Muscle of back (tissue), 3 donors: ENCODE measurements at regions not wholly inside any gene's neighbourhood (a gene's known extent, or its start where the extent isn't known, plus 50 kb on each side); places are given as distances from the start of the nearest gene placed in this dataset.
"Not testable (repeated sequence)": the region's sequence is repeated elsewhere in the genome, so short reads cannot be mapped to it uniquely, and the experiment has no call there.

Source experiments
- DNase-seq, 3 donors: peaks; one replicate each; pipeline versions ENCODE4 v3.0.0 to v3.0.0-alpha.2; 2013

- no peak for DNase-seq
These were observed 51.2 kb downstream of the OR13H1 start for GRCh38 chrX:131595120-131595519.

- DNase-seq, result no peak
These were observed 64.0 kb downstream of the OR13H1 start for GRCh38 chrX:131607792-131608369.

- no peak for DNase-seq
These were observed 65.6 kb downstream of the OR13H1 start for GRCh38 chrX:131609480-131609879.

GRCh38 chrX:131613260-131613659 is 69.4 kb downstream of the OR13H1 start:
- DNase-seq, result no peak

- no peak for DNase-seq
These were observed 70.4 kb downstream of the OR13H1 start for GRCh38 chrX:131614241-131614640.

- DNase-seq, result peak; percentile 21 to 59 (median 54)
These were observed 73.3 kb downstream of the OR13H1 start for GRCh38 chrX:131617182-131617581.

GRCh38 chrX:131621650-131622049 is 77.8 kb downstream of the OR13H1 start:
- peak in 1 of 3 donors; percentile 8 for DNase-seq

GRCh38 chrX:131626681-131627296 is 82.9 kb downstream of the OR13H1 start:
- no peak for DNase-seq

GRCh38 chrX:131630534-131630933 is 86.7 kb downstream of the OR13H1 start:
- no peak for DNase-seq

- peak; percentile 37 to 65 (median 53) for DNase-seq
These were observed 89.5 kb downstream of the OR13H1 start for GRCh38 chrX:131633285-131633917.

- DNase-seq, result no peak
These were observed 91.0 kb downstream of the OR13H1 start for GRCh38 chrX:131634900-131635299.

- DNase-seq, result no peak
These were observed 102.2 kb downstream of the OR13H1 start for GRCh38 chrX:131646106-131646505.

GRCh38 chrX:131649741-131650140 is 105.9 kb downstream of the OR13H1 start:
- no peak for DNase-seq

GRCh38 chrX:131650637-131651410 is 107.0 kb downstream of the OR13H1 start:
- DNase-seq, result no peak

- not testable (repeated sequence) for DNase-seq
These were observed 119.9 kb downstream of the OR13H1 start for GRCh38 chrX:131663726-131664125.

GRCh38 chrX:131671735-131672134 is 127.9 kb downstream of the OR13H1 start:
- DNase-seq, result peak in 2 of 3 donors; percentile 6 to 31

GRCh38 chrX:131675596-131676194 is 131.8 kb downstream of the OR13H1 start:
- DNase-seq, result no peak

GRCh38 chrX:131677655-131678628 is 134.1 kb downstream of the OR13H1 start:
- DNase-seq, result peak in 2 of 3 donors; percentile 7 to 9

- not testable (repeated sequence) for DNase-seq
These were observed 138.9 kb downstream of the OR13H1 start for GRCh38 chrX:131682735-131683134.

GRCh38 chrX:131693359-131693758 is 149.5 kb downstream of the OR13H1 start:
- DNase-seq, result no peak

- DNase-seq, result not testable (repeated sequence)
These were observed 153.1 kb downstream of the OR13H1 start for GRCh38 chrX:131696989-131697388.
